Neural cell (in vitro differentiated cells): ENCODE measurements at regions not wholly inside any gene's neighbourhood (a gene's known extent, or its start where the extent isn't known, plus 50 kb on each side); places are given as distances from the start of the nearest gene placed in this dataset.

ENCODE experiments used
- H2AFZ ChIP-seq: fragments of 200-600, 300-800 bp; sonication (generic), shearing (Covaris generic); 2 replicates; pipeline ENCODE4 v1.6.0; 2014; ENCODE audit warnings: low read depth, mild to moderate bottlenecking, antibody characterized with exemption, low read length, moderate library complexity
- H3F3A ChIP-seq: fragments of 200-600 bp; shearing (Covaris generic); 2 replicates; pipeline ENCODE4 v1.6.1; 2016; ENCODE audit warnings: mild to moderate bottlenecking, moderate library complexity, mixed read lengths, antibody characterized with exemption, low read length; ENCODE audit not compliant: insufficient read depth, poor library complexity, severe bottlenecking
- H3K27ac ChIP-seq: fragments of 200-600, 300-800 bp; sonication (generic), shearing (Covaris generic); 2 replicates; pipeline ENCODE4 v1.5.1; 2014; ENCODE audit warnings: mild to moderate bottlenecking, low read length, moderate library complexity
- H3K27me3 ChIP-seq: fragments of 300-800, 200-600 bp; sonication (generic), shearing (Covaris generic); 2 replicates; pipeline ENCODE4 v1.6.0; 2014; ENCODE audit warnings: mild to moderate bottlenecking, low read depth, low read length, moderate library complexity; ENCODE audit not compliant: insufficient read depth
- H3K36me3 ChIP-seq: fragments of 300-800, 200-600 bp; sonication (generic), shearing (Covaris generic); 2 replicates; pipeline ENCODE4 v1.5.1; 2014; ENCODE audit warnings: mild to moderate bottlenecking, antibody characterized with exemption, low read length, moderate library complexity; ENCODE audit not compliant: insufficient read depth
- H3K4me2 ChIP-seq: fragments of 300-800, 200-600 bp; sonication (generic), shearing (Covaris generic); 2 replicates; pipeline ENCODE4 v1.6.0; 2014; ENCODE audit warnings: mild to moderate bottlenecking, low read length
- H3K4me3 ChIP-seq: fragments of 300-800, 200-600 bp; sonication (generic), shearing (Covaris generic); 2 replicates; pipeline ENCODE4 v1.5.1; 2014; ENCODE audit warnings: mild to moderate bottlenecking, low read length, moderate library complexity
- H3K79me2 ChIP-seq: fragments of 200-600 bp; shearing (Covaris generic); replicated peaks from 2 replicates; pipeline ENCODE4 v1.6.0; 2014; ENCODE audit warnings: mild to moderate bottlenecking, low read length, moderate library complexity; ENCODE audit not compliant: insufficient read depth
- H3K9ac ChIP-seq: fragments of 300-800, 200-600 bp; sonication (generic), shearing (Covaris generic); 2 replicates; pipeline ENCODE4 v1.6.1; 2016; ENCODE audit warnings: mild to moderate bottlenecking, low read length, mixed read lengths
- H3K9me2 ChIP-seq: fragments of 200-600 bp; shearing (Covaris generic); 2 replicates; pipeline ENCODE4 v1.6.1; 2016; ENCODE audit warnings: mild to moderate bottlenecking, low read length, mixed read lengths; ENCODE audit not compliant: insufficient read depth
- H3K9me3 ChIP-seq: fragments of 200-600, 300-800 bp; sonication (generic), shearing (Covaris generic); 2 replicates; pipeline ENCODE4 v1.6.1; 2016; ENCODE audit warnings: mild to moderate bottlenecking, mixed run types, low read length, moderate library complexity, mixed read lengths
- H4K20me1 ChIP-seq: fragments of 200-600 bp; shearing (Covaris generic); 2 replicates; pipeline ENCODE4 v1.6.1; 2016; ENCODE audit warnings: mild to moderate bottlenecking, mixed run types; ENCODE audit not compliant: insufficient read depth
- CTCF ChIP-seq: fragments of 450-650 bp; IDR thresholded peaks from 2 replicates; pipeline ENCODE4 v1.5.1; 2014; ENCODE audit warnings: antibody characterized with exemption, mild to moderate bottlenecking, moderate library complexity; ENCODE audit not compliant: poor library complexity, severe bottlenecking
- EP300 ChIP-seq: fragments of 450-650 bp; conservative IDR thresholded peaks from 2 replicates; pipeline ENCODE4 v1.6.1; 2014; ENCODE audit warnings: antibody characterized with exemption, mild to moderate bottlenecking, moderate library complexity; ENCODE audit not compliant: poor library complexity, severe bottlenecking
- EZH2 ChIP-seq: fragments of 200-600, 300-800 bp; shearing (Covaris generic), sonication (generic); IDR thresholded peaks from 2 replicates; pipeline ENCODE4 v1.6.1; 2014; ENCODE audit warnings: antibody characterized with exemption, low read length, borderline replicate concordance, mild to moderate bottlenecking; ENCODE audit not compliant: insufficient read depth, poor library complexity, severe bottlenecking
- MXI1 ChIP-seq: fragments of 450-650 bp; conservative IDR thresholded peaks from 2 replicates; pipeline ENCODE4 v1.6.1; 2014; ENCODE audit warnings: antibody characterized with exemption, mild to moderate bottlenecking; ENCODE audit not compliant: poor library complexity, severe bottlenecking
- POLR2AphosphoS5 ChIP-seq: IDR thresholded peaks from 2 replicates; pipeline ENCODE4 v1.6.1; 2012
- RAD21 ChIP-seq: fragments of 450-650 bp; conservative IDR thresholded peaks from 2 replicates; pipeline ENCODE4 v1.6.1; 2014; ENCODE audit warnings: antibody characterized with exemption, mild to moderate bottlenecking, moderate library complexity
- REST ChIP-seq: IDR thresholded peaks from 2 replicates; pipeline ENCODE4 v1.6.1; 2012; ENCODE audit warnings: borderline replicate concordance
- SMC3 ChIP-seq: fragments of 450-650 bp; conservative IDR thresholded peaks from 2 replicates; pipeline ENCODE4 v1.6.1; 2014; ENCODE audit warnings: antibody characterized with exemption, mild to moderate bottlenecking, moderate library complexity; ENCODE audit not compliant: poor library complexity
- TAF1 ChIP-seq: IDR thresholded peaks from 2 replicates; pipeline ENCODE4 v1.6.1; 2012; ENCODE audit warnings: low read depth

- no peaks in the 10 kb centered on the region for H3K36me3 ChIP-seq
- H3K9me2 ChIP-seq: no peaks in the 10 kb centered on the region
- H3K79me2 ChIP-seq: no peaks in the 10 kb centered on the region
- no peak for TF ChIP-seq REST
- no peak for TF ChIP-seq EP300
- TF ChIP-seq RAD21: no peak
- no peak for TF ChIP-seq POLR2AphosphoS5
- TF ChIP-seq CTCF: no peak
- no peak for TF ChIP-seq EZH2
- no peak for TF ChIP-seq TAF1
- no peak for TF ChIP-seq SMC3
- TF ChIP-seq MXI1: no peak
- H3K4me2 ChIP-seq: no peak overlapping the region
- H4K20me1 ChIP-seq: no peaks in the 10 kb centered on the region
- no peaks in the 10 kb centered on the region for H3K27me3 ChIP-seq
- no peaks in the 10 kb centered on the region for H3F3A ChIP-seq
- no peak overlapping the region for H2AFZ ChIP-seq
- no peak overlapping the region for H3K27ac ChIP-seq
- H3K9ac ChIP-seq: no peak overlapping the region
- no peaks in the 10 kb centered on the region for H3K9me3 ChIP-seq
- no peak overlapping the region for H3K4me3 ChIP-seq
Observed at GRCh38 chr2:187951470-187952218, 340.0 kb upstream of the GULP1 start.

GRCh38 chr2:187956906-187957534 lies 334.7 kb upstream of the GULP1 start:
- no peak overlapping the region for H2AFZ ChIP-seq
- no peaks in the 10 kb centered on the region for H3K9me3 ChIP-seq
- no peaks in the 10 kb centered on the region for H4K20me1 ChIP-seq
- no peak for TF ChIP-seq SMC3
- TF ChIP-seq MXI1: no peak
- no peak for TF ChIP-seq RAD21
- no peak for TF ChIP-seq REST
- no peak for TF ChIP-seq EZH2
- TF ChIP-seq TAF1: no peak
- no peak for TF ChIP-seq CTCF
- TF ChIP-seq POLR2AphosphoS5: no peak
- no peak for TF ChIP-seq EP300
- H3K27ac ChIP-seq: no peak overlapping the region
- H3K79me2 ChIP-seq: no peaks in the 10 kb centered on the region
- H3K4me3 ChIP-seq: no peak overlapping the region
- H3K27me3 ChIP-seq: no peaks in the 10 kb centered on the region
- H3K4me2 ChIP-seq: no peak overlapping the region
- no peaks in the 10 kb centered on the region for H3K9me2 ChIP-seq
- H3F3A ChIP-seq: no peaks in the 10 kb centered on the region
- H3K36me3 ChIP-seq: no peaks in the 10 kb centered on the region
- no peak overlapping the region for H3K9ac ChIP-seq
